HG02678 (cell line): ENCODE measurements at regions not wholly inside any gene's neighbourhood (a gene's known extent, or its start where the extent isn't known, plus 50 kb on each side); places are given as distances from the start of the nearest gene placed in this dataset.

Source experiments
- ATAC-seq: cut with Tn5 transposase; IDR thresholded peaks from one replicate; pipeline ENCODE4 v1.9.1; 2021; ENCODE audit warnings: mild to moderate bottlenecking, moderate library complexity; ENCODE audit not compliant: unreplicated experiment

- ATAC-seq, result no peak
Observed at GRCh38 chr2:23199115-23199918, 185.7 kb upstream of the KLHL29 start.

GRCh38 chr2:23200068-23200786 is 184.8 kb upstream of the KLHL29 start:
- ATAC-seq, result no peak

- no peak for ATAC-seq
Observed at GRCh38 chr2:23200787-23201114, 184.2 kb upstream of the KLHL29 start.

- no peak for ATAC-seq
Observed at GRCh38 chr2:23203383-23203782, 181.6 kb upstream of the KLHL29 start.

- no peak for ATAC-seq
Observed at GRCh38 chr2:23204685-23205242, 180.2 kb upstream of the KLHL29 start.

GRCh38 chr2:23206650-23207049 is 178.3 kb upstream of the KLHL29 start:
- ATAC-seq, result no peak

- ATAC-seq, result no peak
Observed at GRCh38 chr2:23207871-23208270, 177.1 kb upstream of the KLHL29 start.

- ATAC-seq, result no peak
Observed at GRCh38 chr2:23208339-23208738, 176.6 kb upstream of the KLHL29 start.

- no peak for ATAC-seq
Observed at GRCh38 chr2:23209059-23209458, 175.9 kb upstream of the KLHL29 start.

GRCh38 chr2:23211987-23212583 is 172.9 kb upstream of the KLHL29 start:
- no peak for ATAC-seq

GRCh38 chr2:23213196-23213595 is 171.8 kb upstream of the KLHL29 start:
- ATAC-seq, result no peak

- no peak for ATAC-seq
Observed at GRCh38 chr2:23215016-23215415, 170.0 kb upstream of the KLHL29 start.

GRCh38 chr2:23219666-23220065 is 165.3 kb upstream of the KLHL29 start:
- no peak for ATAC-seq

GRCh38 chr2:23220513-23221094 is 164.4 kb upstream of the KLHL29 start:
- ATAC-seq, result no peak

- ATAC-seq, result no peak
Observed at GRCh38 chr2:23221236-23221635, 163.7 kb upstream of the KLHL29 start.

GRCh38 chr2:23221901-23222300 is 163.1 kb upstream of the KLHL29 start:
- no peak for ATAC-seq

- ATAC-seq, result no peak
Observed at GRCh38 chr2:23230885-23231284, 154.1 kb upstream of the KLHL29 start.

GRCh38 chr2:23231865-23232264 is 153.1 kb upstream of the KLHL29 start:
- no peak for ATAC-seq

GRCh38 chr2:23235292-23235691 is 149.7 kb upstream of the KLHL29 start:
- no peak for ATAC-seq

- no peak for ATAC-seq
Observed at GRCh38 chr2:23235736-23236135, 149.2 kb upstream of the KLHL29 start.

- no peak for ATAC-seq
Observed at GRCh38 chr2:23237147-23237546, 147.8 kb upstream of the KLHL29 start.
